Tibial nerve (tissue), 3 donors: ENCODE measurements at regions not wholly inside any gene's neighbourhood (a gene's known extent, or its start where the extent isn't known, plus 50 kb on each side); places are given as distances from the start of the nearest gene placed in this dataset.

Experiments
- CTCF ChIP-seq, 5 experiments: fragments of 200-600 bp in 3 of 5; fragments of 450-650 bp in 2 of 5; sonication (generic) in 3 of 5; IDR thresholded peaks; one replicate each; pipeline ENCODE4 v1.5.1; 2016 to 2019; ENCODE audit warnings: antibody characterized with exemption in 5 of 5, mild to moderate bottlenecking in 3 of 5, moderate library complexity in 2 of 5
- POLR2A ChIP-seq, 2 donors: fragments of 450-650 bp; IDR thresholded peaks; one replicate each; pipeline ENCODE4 v1.6.1; 2017; ENCODE audit warnings: antibody characterized with exemption in 2 of 2, mild to moderate bottlenecking in 2 of 2, moderate library complexity in 2 of 2

GRCh38 chr14:65981192-65981843, 504.9 kb upstream of the CCDC196 start:
- no peak for TF ChIP-seq POLR2A (IDR thresholded peaks at IDR 0.05)
- no peak for TF ChIP-seq CTCF (IDR thresholded peaks at IDR 0.05)
